Naive thymus-derived CD4-positive, alpha-beta T cell (primary cell): ENCODE measurements at regions not wholly inside any gene's neighbourhood (a gene's known extent, or its start where the extent isn't known, plus 50 kb on each side); places are given as distances from the start of the nearest gene placed in this dataset.

Experiments
- ATAC-seq: fragments of 150-1000 bp; cut with Tn5 transposase; 2 replicates; pipeline ENCODE4 v1.10.0; 2021; ENCODE audit warnings: mild to moderate bottlenecking, moderate library complexity
- CTCF ChIA-PET: fragments of 350-600 bp; sonication (Branson Sonifier 250); formaldehyde crosslinking; loops from one replicate; lab custom pipeline; 2021; ENCODE audit warnings: antibody characterized with exemption; lab: Charles Lee
- POLR2A ChIA-PET: fragments of 350-600 bp; sonication (Branson Sonifier 250); formaldehyde crosslinking; loops from one replicate; lab custom pipeline; 2021; ENCODE audit warnings: antibody characterized with exemption, inconsistent platforms; lab: Charles Lee
- DNase-seq, 9 donors: peaks; one replicate each; pipeline versions ENCODE4 v3.0.0 to v3.0.0-alpha.2; 2020 to 2022; ENCODE audit warnings: mixed read lengths in 1 of 9
- H3K27ac ChIP-seq: one replicate; pipeline ENCODE4 v1.7.0; 2013; ENCODE audit warnings: mild to moderate bottlenecking, low read depth, low read length, moderate library complexity
- H3K27me3 ChIP-seq, 2 donors: one replicate each; pipeline ENCODE4 v1.7.0; 2013; ENCODE audit warnings: low read length in 2 of 2, mild to moderate bottlenecking in 2 of 2, moderate library complexity in 2 of 2; ENCODE audit not compliant: control insufficient read depth in 2 of 2, insufficient read depth in 2 of 2
- H3K36me3 ChIP-seq, 3 experiments: 1 replicate in 2 of 3; 2 replicates in 1 of 3; pipeline ENCODE4 v1.7.0; 2013; ENCODE audit warnings: low read length in 3 of 3, mild to moderate bottlenecking in 3 of 3, moderate library complexity in 1 of 3; ENCODE audit not compliant: insufficient read depth in 3 of 3, control insufficient read depth in 2 of 3
- H3K4me1 ChIP-seq, 2 donors: one replicate each; pipeline ENCODE4 v1.7.0; 2013; ENCODE audit warnings: low read length in 2 of 2, mild to moderate bottlenecking in 2 of 2, moderate library complexity in 1 of 2; ENCODE audit not compliant: control insufficient read depth in 2 of 2, insufficient read depth in 2 of 2
- H3K4me3 ChIP-seq: 2 replicates; pipeline ENCODE4 v1.7.0; 2013; ENCODE audit warnings: mild to moderate bottlenecking, low read length
- H3K9me3 ChIP-seq, 3 experiments: 1 replicate in 2 of 3; 2 replicates in 1 of 3; pipeline ENCODE4 v1.7.0; 2013; ENCODE audit warnings: low read length in 3 of 3; ENCODE audit not compliant: control insufficient read depth in 2 of 3
- H3K27ac Mint-ChIP-seq, 9 donors: one replicate each; pipeline ENCODE4 v1.8.0; 2020 to 2022; ENCODE audit warnings: mixed read lengths in 9 of 9, mild to moderate bottlenecking in 8 of 9, moderate library complexity in 5 of 9, inconsistent platforms in 2 of 9
- H3K27me3 Mint-ChIP-seq, 5 donors: one replicate each; pipeline ENCODE4 v1.8.0; 2021 to 2022; ENCODE audit warnings: mixed read lengths in 5 of 5, mild to moderate bottlenecking in 1 of 5
- H3K36me3 Mint-ChIP-seq, 5 donors: one replicate each; pipeline ENCODE4 v1.8.0; 2020 to 2022; ENCODE audit warnings: mixed read lengths in 5 of 5, mild to moderate bottlenecking in 3 of 5, inconsistent platforms in 1 of 5
- H3K4me1 Mint-ChIP-seq, 7 donors: one replicate each; pipeline ENCODE4 v1.8.0; 2020 to 2022; ENCODE audit warnings: mixed read lengths in 7 of 7, mild to moderate bottlenecking in 3 of 7, inconsistent platforms in 1 of 7
- H3K4me3 Mint-ChIP-seq, 10 donors: one replicate each; pipeline ENCODE4 v1.8.0; 2020 to 2022; ENCODE audit warnings: mild to moderate bottlenecking in 10 of 10, mixed read lengths in 10 of 10, moderate library complexity in 6 of 10, inconsistent platforms in 2 of 10
- H3K9me3 Mint-ChIP-seq, 11 donors: one replicate each; pipeline ENCODE4 v1.8.0; 2020 to 2022; ENCODE audit warnings: mixed read lengths in 11 of 11, mild to moderate bottlenecking in 4 of 11, inconsistent platforms in 1 of 11, moderate library complexity in 1 of 11
- intact Hi-C, 2 donors: fragments of 100-400 bp; cut with micrococcal nuclease; formaldehyde crosslinking; loops; one replicate each; pipeline ENCODE4 v1.15.1; 2023

GRCh38 chr11:38562562-38562961, 1964.5 kb upstream of the RAG2 start:
- Histone ChIP-seq H3K27me3 (no peaks in the 10 kb centered on the region), H3K9me3 (no peaks in the 10 kb centered on the region), H3K27ac (no peak overlapping the region), H3K4me1 (no peaks in the 10 kb centered on the region), H3K36me3 (no peaks in the 10 kb centered on the region), H3K4me3 (no peak overlapping the region)
- Mint-ChIP-seq H3K27me3 (no peaks in the 10 kb centered on the region), H3K9me3 (peaks cover 0 to 16% (median 4%) of the 10 kb centered on the region in 11 donors), H3K36me3 (no peaks in the 10 kb centered on the region), H3K4me3 (no peak overlapping the region), H3K4me1 (no peaks in the 10 kb centered on the region), H3K27ac (no peak overlapping the region)
- ATAC-seq (no peak), DNase-seq (no peak)
- ChIA-PET POLR2A (no interaction called here), CTCF (no interaction called here)
- intact Hi-C loops = no loop called here

- no peaks in the 10 kb centered on the region for H3K4me1 ChIP-seq
- H3K9me3 ChIP-seq = no peaks in the 10 kb centered on the region
- ChIA-PET CTCF (no interaction called here), POLR2A (no interaction called here)
- no peaks in the 10 kb centered on the region for H3K36me3 Mint-ChIP-seq
- no peak overlapping the region for H3K27ac ChIP-seq
- DNase-seq (no peak), ATAC-seq (no peak)
- H3K27me3 ChIP-seq = no peaks in the 10 kb centered on the region
- H3K4me3 ChIP-seq = no peak overlapping the region
- peaks cover 0 to 16% (median 3%) of the 10 kb centered on the region in 11 donors for H3K9me3 Mint-ChIP-seq
- H3K4me3 Mint-ChIP-seq = no peak overlapping the region
- H3K36me3 ChIP-seq = no peaks in the 10 kb centered on the region
- no peaks in the 10 kb centered on the region for H3K27me3 Mint-ChIP-seq
- H3K4me1 Mint-ChIP-seq = no peaks in the 10 kb centered on the region
- intact Hi-C loops = no loop called here
- H3K27ac Mint-ChIP-seq = no peak overlapping the region
Observed at GRCh38 chr11:38553148-38553547, 1955.1 kb upstream of the RAG2 start.

DNA sequence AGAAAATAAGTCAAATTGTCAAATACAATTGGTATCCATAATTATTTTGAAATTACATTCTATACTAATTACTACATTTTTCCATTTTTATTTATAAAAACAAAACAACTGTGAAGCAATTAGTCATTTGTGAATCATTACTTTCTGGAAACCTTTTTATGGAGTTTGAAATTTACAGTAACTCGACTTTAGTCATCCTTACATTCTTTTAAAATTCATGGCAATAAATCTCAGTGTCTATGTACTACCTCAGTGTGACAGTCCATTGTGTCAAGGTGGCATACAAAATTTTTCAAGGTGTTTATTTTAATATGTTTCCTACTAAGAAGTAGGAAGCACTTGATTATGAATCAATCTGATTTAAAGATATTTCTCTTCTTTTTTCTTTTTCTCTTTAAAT, 1949.4 kb upstream of the RAG2 start:
- H3K27me3 ChIP-seq = no peaks in the 10 kb centered on the region
- ATAC-seq (no peak), DNase-seq (no peak)
- ChIA-PET CTCF (no interaction called here), POLR2A (no interaction called here)
- intact Hi-C loops = no loop called here
- H3K4me1 ChIP-seq = no peaks in the 10 kb centered on the region
- H3K4me1 Mint-ChIP-seq = no peaks in the 10 kb centered on the region
- no peaks in the 10 kb centered on the region for H3K9me3 ChIP-seq
- no peak overlapping the region for H3K4me3 ChIP-seq
- no peak overlapping the region for H3K4me3 Mint-ChIP-seq
- no peaks in the 10 kb centered on the region for H3K27me3 Mint-ChIP-seq
- no peaks in the 10 kb centered on the region for H3K36me3 ChIP-seq
- no peak overlapping the region for H3K27ac Mint-ChIP-seq
- H3K27ac ChIP-seq = no peak overlapping the region
- H3K9me3 Mint-ChIP-seq = peaks cover 0 to 22% (median 3%) of the 10 kb centered on the region in 11 donors
- no peaks in the 10 kb centered on the region for H3K36me3 Mint-ChIP-seq

DNA sequence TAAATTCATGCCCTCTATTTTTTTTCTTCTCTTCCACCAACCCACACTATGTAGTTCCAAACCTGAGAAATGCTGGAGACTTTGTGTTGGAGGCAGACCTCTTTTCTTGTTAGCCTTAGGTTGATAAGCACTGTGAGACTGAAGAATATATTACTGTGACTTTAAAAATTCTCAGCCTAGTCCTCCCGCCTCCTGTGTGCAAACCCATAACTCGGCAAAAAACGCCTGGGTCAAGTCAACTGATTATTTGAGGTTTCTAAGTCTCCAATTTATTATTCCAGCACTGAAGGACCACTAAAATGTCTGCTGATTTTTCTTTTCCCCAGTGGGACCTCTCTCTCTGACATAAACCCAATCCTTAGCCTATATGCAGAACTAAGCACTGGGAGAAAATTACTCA, 1946.0 kb upstream of the RAG2 start:
- no peaks in the 10 kb centered on the region for H3K4me1 Mint-ChIP-seq
- Histone ChIP-seq H3K27me3 (no peaks in the 10 kb centered on the region), H3K4me3 (no peak overlapping the region), H3K36me3 (no peaks in the 10 kb centered on the region), H3K27ac (no peak overlapping the region), H3K9me3 (no peaks in the 10 kb centered on the region), H3K4me1 (no peaks in the 10 kb centered on the region)
- H3K27me3 Mint-ChIP-seq = no peaks in the 10 kb centered on the region
- H3K4me3 Mint-ChIP-seq = no peak overlapping the region
- H3K27ac Mint-ChIP-seq = no peak overlapping the region
- H3K9me3 Mint-ChIP-seq = peaks cover 0 to 17% (median 0%) of the 10 kb centered on the region in 11 donors
- H3K36me3 Mint-ChIP-seq = no peaks in the 10 kb centered on the region
- intact Hi-C loops = no loop called here
- DNase-seq (no peak), ATAC-seq (no peak)
- ChIA-PET CTCF (no interaction called here), POLR2A (no interaction called here)

DNA sequence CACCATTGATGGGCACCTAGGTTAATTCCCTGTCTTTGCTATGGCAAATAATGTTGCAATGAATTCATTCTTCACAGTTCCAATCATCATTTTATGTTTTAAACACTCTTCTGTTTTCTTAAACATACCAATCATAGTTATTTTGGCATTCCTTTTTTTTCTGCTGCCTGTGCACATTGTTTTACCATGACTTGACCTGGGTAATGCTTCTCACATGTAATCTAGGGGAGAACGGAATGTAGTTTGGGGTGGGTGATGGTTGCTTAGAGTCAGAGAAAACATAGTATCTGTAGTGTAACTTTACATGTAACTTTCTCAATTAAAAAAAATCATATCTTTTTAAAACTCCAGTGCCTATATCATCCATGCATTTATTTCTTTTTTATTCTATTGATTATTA, 1945.3 kb upstream of the RAG2 start:
- Mint-ChIP-seq H3K4me3 (no peak overlapping the region), H3K36me3 (no peaks in the 10 kb centered on the region), H3K9me3 (peaks cover 0 to 17% (median 1%) of the 10 kb centered on the region in 11 donors), H3K4me1 (no peaks in the 10 kb centered on the region), H3K27ac (no peak overlapping the region), H3K27me3 (no peaks in the 10 kb centered on the region)
- intact Hi-C loops = no loop called here
- no peak for DNase-seq
- ATAC-seq = no peak
- Histone ChIP-seq H3K4me3 (no peak overlapping the region), H3K27ac (no peak overlapping the region), H3K36me3 (no peaks in the 10 kb centered on the region), H3K4me1 (no peaks in the 10 kb centered on the region), H3K9me3 (no peaks in the 10 kb centered on the region), H3K27me3 (no peaks in the 10 kb centered on the region)
- ChIA-PET POLR2A (no interaction called here), CTCF (no interaction called here)

DNA sequence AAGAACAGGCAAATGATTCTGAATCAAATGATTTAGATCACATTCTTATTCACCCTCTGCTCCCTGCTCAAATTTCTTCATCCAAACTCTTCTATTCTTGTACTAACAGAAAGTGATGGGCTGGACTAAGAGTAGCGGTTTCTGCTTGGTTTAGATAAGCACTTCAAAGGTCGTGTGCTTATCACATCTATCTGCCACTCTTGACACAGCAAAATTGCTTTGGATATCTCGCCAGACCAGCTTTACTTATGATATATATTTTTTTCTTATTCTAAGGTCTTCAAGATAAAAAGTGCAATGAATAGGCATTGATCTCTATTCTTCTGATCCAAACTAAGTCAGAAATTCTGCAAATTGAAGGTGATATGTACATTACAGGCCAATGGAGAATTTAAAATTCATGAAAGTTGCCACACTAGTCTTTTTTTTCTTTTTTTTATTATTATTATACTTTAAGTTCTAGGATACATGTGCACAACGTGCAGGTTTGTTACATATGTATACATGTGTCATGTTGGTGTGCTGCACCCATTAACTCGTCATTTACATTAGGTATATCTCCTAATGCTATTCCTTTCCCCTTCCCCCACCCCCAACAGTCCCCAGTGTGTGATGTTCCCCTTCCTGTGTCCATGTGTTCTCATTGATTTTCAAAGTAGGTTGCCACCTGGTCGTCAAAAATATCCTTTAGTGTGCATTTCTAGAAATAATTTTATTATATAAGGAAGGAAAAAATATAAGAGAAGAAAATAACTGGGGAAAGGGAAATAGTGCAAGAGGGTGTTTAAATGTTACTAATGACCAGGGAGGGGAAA, 1941.0 kb upstream of the RAG2 start:
- Mint-ChIP-seq H3K4me1 (no peaks in the 10 kb centered on the region), H3K4me3 (no peak overlapping the region), H3K27ac (no peak overlapping the region), H3K36me3 (no peaks in the 10 kb centered on the region), H3K27me3 (no peaks in the 10 kb centered on the region), H3K9me3 (peaks cover 0 to 22% (median 5%) of the 10 kb centered on the region in 11 donors)
- no peaks in the 10 kb centered on the region for H3K4me1 ChIP-seq
- H3K27me3 ChIP-seq = no peaks in the 10 kb centered on the region
- no peak for DNase-seq
- ATAC-seq = no peak
- intact Hi-C loops = no loop called here
- no peaks in the 10 kb centered on the region for H3K9me3 ChIP-seq
- no peaks in the 10 kb centered on the region for H3K36me3 ChIP-seq
- ChIA-PET CTCF (no interaction called here), POLR2A (no interaction called here)
- no peak overlapping the region for H3K4me3 ChIP-seq
- H3K27ac ChIP-seq = no peak overlapping the region

GRCh38 chr11:38530226-38530625, 1932.2 kb upstream of the RAG2 start:
- no peaks in the 10 kb centered on the region for H3K9me3 ChIP-seq
- H3K36me3 ChIP-seq = no peaks in the 10 kb centered on the region
- intact Hi-C loops = no loop called here
- no peaks in the 10 kb centered on the region for H3K4me1 ChIP-seq
- H3K4me3 ChIP-seq = no peak overlapping the region
- Mint-ChIP-seq H3K27me3 (no peaks in the 10 kb centered on the region), H3K4me3 (no peak overlapping the region), H3K4me1 (no peaks in the 10 kb centered on the region), H3K36me3 (peaks cover 0 to 2% (median 0%) of the 10 kb centered on the region in 5 donors), H3K27ac (no peak overlapping the region), H3K9me3 (peaks cover 7 to 40% (median 13%) of the 10 kb centered on the region in 11 donors)
- no peak for ATAC-seq
- CTCF ChIA-PET = no interaction called here
- POLR2A ChIA-PET = no interaction called here
- no peak for DNase-seq
- no peaks in the 10 kb centered on the region for H3K27me3 ChIP-seq
- H3K27ac ChIP-seq = no peak overlapping the region
